ENCODE measurements at regions not wholly inside any gene's neighbourhood (a gene's known extent, or its start where the extent isn't known, plus 50 kb on each side); places are given as distances from the start of the nearest gene placed in this dataset.

- TF ChIP-seq CTCF (IDR thresholded peaks at IDR 0.05), result no peak
- no peak for TF ChIP-seq POLR2A (IDR thresholded peaks at IDR 0.05)
- TF ChIP-seq POLR2AphosphoS5 (IDR thresholded peaks at IDR 0.05), result no peak
Observed at GRCh38 chr10:36211856-36212255, 569.8 kb upstream of the FZD8 start.
